M059J (cell line): ENCODE measurements at regions not wholly inside any gene's neighbourhood (a gene's known extent, or its start where the extent isn't known, plus 50 kb on each side); places are given as distances from the start of the nearest gene placed in this dataset.

Source experiments
- DNase-seq: peaks from one replicate; pipeline ENCODE4 v3.0.0-alpha.2; 2012; ENCODE audit warnings: low read depth

DNA sequence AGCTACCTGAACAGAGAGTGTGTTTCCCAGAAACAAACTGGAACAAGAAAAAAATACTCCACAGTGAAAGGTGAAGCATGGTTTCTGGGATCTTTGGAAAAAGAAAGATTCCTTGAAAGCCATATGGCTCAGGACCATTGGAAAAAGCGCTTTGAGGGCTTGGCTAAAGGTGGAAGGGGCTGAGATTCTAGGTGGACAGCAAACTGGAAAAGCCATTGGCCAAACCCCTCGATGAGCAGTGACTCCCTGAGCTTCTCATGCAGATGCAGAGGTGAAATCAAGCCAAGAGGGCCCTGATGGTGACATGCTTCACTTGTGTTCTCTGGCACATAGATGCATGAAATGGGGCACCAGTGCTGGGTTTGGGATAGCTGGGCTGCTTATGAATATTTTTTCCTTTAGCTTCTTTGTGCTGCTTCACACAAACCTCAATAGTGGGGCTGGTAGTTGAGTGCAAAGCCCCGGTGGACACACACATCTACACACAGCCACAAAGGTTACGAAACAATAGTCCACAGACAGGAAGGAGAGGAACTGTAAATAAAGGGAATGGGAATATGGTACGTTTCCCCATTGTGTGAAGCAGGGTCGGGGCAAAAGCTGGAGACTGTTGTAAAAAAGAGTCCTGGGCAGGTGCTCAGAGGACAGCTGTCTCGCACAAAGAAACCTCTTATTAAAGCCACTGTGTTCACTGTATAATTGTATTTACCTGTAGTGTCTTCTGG, 117.8 kb downstream of the FOXA2 start:
- DNase-seq = no peak

- DNase-seq = no peak
Observed at GRCh38 chr20:22465622-22466446, 118.5 kb downstream of the FOXA2 start.

DNA sequence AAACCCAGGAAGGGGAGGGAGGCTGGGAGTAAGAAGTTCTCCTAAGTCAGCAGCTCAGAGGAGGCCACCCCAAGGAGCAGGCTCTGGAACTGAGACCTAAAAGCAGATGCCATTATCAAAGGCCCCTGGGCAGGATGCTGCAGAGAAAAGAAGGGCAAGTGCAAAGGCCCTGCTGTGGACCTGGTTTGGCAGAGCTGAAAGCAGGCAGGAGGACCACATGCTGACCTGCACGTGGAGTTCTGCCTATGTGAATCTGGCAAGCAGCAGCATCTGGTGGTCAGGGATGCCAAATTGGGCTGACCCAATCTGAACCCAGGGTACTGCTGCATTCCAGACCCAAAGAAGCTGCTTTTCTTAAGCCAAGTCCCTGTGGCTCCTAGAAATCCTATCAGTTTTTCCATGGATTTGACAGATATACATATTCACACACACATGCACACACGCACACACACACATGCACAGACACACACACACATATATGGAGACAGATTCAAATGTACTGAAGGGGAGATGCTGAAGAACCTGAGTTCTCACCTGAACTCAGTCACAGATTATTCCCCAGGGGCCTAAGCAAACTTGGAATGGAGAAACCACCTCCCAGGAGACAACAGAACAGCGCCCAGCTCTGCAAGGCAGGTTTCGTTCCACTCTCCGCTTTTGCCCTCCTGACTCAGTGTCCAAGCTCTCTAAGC, 119.9 kb downstream of the FOXA2 start:
- DNase-seq = no peak

GRCh38 chr20:22462975-22463914, 121.1 kb downstream of the FOXA2 start:
- peak; percentile 17 for DNase-seq

GRCh38 chr20:22460803-22461202, 123.6 kb downstream of the FOXA2 start:
- DNase-seq = no peak

- DNase-seq = no peak
Observed at GRCh38 chr20:22460231-22460630, 124.1 kb downstream of the FOXA2 start.

DNA sequence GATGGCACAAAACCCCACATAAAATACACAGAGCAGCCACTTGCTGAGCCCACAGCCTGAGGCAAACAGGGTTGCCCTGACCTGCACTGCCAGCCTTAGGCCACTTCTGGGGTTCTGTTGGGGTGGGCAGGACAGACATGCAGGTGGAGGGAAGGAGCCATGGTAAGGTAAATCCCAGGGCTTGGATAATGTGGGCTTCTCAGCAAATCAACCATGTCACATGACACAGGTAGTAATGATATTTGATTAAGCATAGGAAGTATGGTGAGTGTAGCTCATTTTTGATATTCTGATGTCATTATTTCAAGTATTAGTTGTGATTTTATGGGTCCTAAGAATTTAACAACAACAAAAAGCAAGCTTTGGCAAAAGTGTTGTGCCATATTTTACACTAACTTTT, 124.6 kb downstream of the FOXA2 start:
- no peak for DNase-seq

GRCh38 chr20:22456109-22456508, 128.3 kb downstream of the FOXA2 start:
- no peak for DNase-seq

DNA sequence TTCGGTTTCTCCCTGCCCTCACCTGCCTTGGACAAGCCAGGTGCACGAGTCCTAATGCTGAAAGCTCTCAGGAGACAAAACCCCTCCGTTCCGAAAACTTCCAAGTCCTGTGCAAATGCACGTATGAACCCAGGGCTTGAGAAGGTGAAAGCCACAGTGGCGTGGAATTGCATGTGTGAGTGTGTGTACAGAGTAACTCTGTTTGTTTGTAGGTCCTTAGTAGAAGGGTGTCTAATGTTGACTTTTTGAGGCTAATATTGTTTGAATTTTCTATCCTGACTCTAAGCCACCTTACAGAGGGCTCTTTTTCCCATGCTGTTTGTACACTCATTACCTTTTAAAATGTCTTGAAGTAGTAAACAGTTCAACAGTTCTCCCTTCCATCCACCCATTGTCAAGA, 129.1 kb downstream of the FOXA2 start:
- no peak for DNase-seq

DNA sequence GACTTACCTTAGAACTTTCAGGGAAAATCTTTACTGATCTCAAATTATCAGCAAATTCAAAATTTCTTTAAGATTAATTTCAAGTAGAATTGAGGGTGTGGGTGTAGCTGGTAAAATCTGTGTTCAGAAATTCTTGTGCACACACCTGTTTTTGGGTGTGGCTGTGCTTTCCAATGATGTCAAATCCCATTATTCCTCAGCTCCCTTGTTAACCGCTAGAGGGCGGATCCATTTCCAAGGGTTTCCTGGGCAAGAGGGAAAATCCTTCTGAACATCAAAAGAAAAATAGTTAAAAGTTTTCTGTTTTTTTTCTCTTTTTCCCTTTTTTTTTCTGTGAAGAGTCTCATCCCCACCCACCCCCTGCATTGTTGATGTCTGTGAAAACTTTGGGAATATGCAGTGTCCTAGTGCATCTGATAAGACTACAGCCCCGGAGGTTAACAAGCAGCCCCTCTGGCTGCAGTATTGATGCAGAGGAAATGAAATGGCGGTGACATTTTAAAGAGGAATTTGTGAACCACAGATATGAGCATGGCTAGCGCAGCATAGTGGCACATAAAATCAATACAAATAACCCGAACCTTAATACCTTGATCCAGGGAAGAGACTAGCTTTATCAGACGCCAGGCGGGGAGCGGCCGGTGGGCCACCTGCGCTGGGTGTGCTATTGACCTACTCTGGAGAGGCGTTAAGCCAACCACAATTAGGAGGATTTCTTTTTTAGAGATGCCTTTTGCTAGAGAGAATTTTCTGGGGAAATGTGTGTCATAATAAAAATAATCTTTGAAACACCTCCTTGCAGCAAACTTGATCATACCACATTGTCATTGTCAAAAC, 130.9 kb downstream of the FOXA2 start:
- peak; percentile 48 for DNase-seq

- no peak for DNase-seq
Observed at GRCh38 chr20:22452442-22453011, 131.8 kb downstream of the FOXA2 start.

DNA sequence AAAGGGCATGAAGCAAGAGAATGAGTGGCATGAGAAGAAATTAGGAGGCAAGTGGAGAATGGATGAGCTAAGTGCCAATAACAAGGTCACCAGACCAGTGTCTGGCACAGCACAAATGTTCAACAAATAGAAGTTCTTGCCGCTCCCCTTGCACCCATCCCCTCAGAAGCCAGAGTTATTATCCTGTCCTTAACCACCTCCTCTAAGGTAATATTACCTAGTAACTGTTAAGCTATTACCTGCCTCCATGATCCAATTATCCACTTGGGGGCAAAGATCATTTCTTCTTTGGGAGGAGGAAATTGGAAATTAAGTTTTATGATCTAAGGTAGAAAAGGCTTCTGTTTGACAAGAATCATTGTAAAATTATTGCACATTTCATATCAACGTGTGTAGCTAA, 133.8 kb downstream of the FOXA2 start:
- no peak for DNase-seq

DNA sequence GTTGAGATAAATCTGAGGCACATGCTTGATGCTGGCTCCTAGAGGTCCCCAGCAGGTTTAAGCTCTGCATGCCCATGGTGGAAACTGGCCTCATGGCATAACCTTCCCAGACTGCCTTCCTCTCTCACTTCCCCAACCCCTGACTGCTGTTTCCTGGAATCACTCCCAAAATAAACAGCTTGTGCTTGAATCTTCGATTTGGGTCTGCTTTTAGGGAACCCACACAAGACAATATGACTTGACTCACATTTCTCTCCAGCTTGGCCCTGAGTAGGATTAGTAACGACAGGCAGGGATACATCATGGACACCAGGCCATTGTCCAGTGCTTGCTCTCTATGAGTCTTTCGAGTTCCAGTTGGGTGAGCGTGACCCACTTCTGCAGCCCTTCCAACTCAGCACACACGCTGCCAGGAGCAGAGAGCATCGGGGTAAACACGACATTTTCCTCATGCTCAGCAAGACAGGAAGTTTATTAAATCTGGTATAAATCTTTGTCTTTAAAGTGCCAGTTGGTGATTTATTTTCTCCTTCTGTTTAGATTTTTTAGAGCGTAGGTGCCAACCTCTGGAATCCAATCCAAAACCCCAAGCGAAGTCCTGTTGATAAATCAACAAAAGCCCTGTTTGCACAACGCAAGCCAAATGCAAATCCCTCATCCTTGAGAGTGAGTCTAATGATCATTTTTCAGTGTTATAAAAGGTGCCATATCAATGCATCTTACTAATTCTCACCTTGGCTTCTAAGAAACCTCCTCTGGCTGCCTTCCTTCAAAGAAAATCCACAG, 135.0 kb downstream of the FOXA2 start:
- DNase-seq = peak; percentile 73

DNA sequence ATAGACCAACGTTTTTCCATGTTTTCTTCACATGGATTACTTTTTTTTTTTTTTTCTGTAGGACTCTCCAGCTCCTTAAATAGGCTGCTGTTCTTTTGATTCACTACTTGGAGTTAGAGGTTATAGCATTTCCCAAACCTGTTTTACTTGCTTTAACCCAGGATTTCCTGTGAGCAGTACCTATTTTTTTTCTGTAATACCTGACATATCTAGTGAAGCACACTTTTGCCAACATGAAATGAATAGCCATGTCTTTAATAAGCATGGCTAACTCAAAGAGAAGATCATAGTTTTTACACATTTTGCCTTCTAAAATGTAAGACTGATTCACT, 137.0 kb downstream of the FOXA2 start:
- DNase-seq = no peak

DNA sequence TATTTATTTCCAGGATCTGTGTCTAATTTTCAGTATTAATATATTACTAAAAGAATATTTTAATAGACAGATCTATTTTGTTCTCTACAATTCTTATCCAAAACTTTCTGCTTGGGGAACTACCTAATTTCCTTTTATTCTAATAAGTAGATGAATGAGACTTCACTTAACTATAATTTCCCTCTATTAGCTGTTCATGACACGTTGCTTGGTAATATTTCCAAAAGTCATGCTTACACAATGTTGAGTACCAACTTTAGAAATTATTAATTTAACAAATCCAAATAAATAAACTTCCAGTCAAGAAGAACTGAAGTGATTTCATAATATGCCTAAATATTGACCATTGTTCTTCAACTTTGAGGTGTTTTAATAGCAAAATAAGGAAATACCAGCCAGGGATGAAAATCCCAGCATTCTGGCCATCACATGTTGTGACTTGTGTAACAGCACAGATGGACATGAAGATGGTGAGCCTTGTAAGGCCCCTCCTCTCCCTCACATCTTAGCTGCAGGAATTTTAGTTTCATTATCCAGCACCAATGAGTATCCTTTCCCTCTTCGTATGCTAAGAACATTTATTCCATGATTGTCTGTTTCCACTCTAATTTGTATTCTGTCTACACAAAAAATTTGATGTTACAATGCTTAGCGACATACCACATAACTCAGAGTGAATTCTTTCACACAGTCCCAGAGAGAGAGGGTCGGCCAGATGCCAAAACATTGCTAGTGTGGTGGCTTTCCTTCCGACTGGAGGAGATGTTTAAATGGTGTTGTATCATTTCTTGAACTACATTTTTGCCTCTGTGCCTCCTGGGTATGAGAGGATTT, 137.5 kb downstream of the FOXA2 start:
- peak; percentile 44 for DNase-seq

- DNase-seq = no peak
Observed at GRCh38 chr20:22442318-22442717, 142.1 kb downstream of the FOXA2 start.

- peak; percentile 37 for DNase-seq
Observed at GRCh38 chr20:22438926-22439325, 145.4 kb downstream of the FOXA2 start.

GRCh38 chr20:22438346-22438745, 146.0 kb downstream of the FOXA2 start:
- no peak for DNase-seq

GRCh38 chr20:22437354-22437753, 147.0 kb downstream of the FOXA2 start:
- DNase-seq = no peak
